GM21786 (cell line): ENCODE measurements at regions not wholly inside any gene's neighbourhood (a gene's known extent, or its start where the extent isn't known, plus 50 kb on each side); places are given as distances from the start of the nearest gene placed in this dataset.
"Not testable (repeated sequence)": the region's sequence is repeated elsewhere in the genome, so short reads cannot be mapped to it uniquely, and the experiment has no call there.

Experiments used
- ATAC-seq: cut with Tn5 transposase; IDR thresholded peaks from one replicate; pipeline ENCODE4 v1.9.1; 2021; ENCODE audit not compliant: unreplicated experiment

DNA sequence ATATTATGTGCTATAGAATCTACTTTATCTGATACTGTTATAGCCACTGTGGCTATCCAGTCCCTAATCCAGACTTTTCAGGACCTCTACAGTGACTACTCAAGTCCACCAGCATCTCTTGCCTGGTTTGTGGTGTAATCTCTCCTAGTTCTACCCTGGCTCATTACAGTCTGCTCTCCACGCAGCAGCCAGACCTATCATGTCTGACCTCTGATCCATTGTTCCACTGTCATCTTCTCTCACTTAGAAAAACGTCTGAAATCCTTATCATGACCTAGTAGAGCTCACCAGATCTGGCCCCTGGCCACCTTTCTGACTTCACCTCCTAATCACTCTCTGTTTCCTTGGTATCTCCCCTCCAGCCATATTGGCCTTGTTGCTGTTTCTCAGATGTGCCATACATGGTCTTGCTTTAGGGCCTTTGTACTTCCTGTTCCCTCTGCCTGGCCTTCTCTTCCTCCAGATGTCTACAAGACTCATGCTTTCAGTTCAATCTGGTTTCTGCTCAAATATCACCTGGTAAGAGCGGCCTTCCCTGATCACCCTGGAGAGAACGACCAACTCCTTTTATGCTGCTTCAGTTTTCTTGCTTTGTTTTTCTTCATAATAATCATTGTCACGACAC, 475.5 kb downstream of the AACS start:
- no peak for ATAC-seq

- no peak for ATAC-seq
Measured at GRCh38 chr12:125544960-125545359, 479.7 kb downstream of the AACS start.

GRCh38 chr12:125549171-125549570, 483.9 kb downstream of the AACS start:
- ATAC-seq, result no peak

DNA sequence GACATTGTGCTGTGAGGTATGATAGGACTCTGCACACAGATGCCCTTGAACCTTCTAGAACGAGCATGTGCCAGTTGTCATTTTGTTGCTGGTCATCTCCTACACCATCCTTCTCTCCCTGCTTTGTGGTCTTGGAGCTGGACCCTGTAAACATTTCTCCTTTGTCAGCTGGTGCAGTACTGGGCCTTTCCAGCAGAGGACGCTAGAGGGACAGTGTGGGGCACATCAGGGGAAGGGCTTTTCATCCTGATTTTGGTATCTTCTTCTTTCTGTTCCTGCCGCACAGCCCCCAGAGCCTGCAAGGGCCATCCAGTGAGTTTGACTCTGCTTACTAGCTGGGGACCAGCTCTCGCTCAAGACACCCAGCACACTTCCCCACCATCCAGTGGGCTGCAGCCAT, 484.6 kb downstream of the AACS start:
- no peak for ATAC-seq

GRCh38 chr12:125552295-125552694, 487.1 kb downstream of the AACS start:
- ATAC-seq, result no peak

GRCh38 chr12:125561008-125561407, 495.8 kb downstream of the AACS start:
- ATAC-seq, result not testable (repeated sequence)

DNA sequence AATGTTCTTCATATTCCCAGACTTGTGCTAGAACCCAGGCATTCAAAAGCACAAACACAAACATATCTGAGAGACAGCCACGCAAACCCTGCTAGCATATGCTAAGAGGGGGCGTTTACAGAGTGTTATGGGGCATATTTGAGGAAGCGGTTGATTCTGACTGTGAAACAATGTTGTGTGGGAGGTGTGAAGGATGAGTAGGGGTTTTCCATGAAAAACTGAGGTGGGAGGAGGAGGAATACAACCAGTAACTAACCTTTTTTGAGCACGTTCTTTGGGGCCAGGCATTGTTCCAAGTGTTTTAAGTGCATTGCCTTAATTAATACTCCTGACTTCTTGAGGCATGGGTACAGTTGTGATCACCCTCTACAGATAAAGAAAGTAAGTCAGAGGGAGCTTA, 499.5 kb downstream of the AACS start:
- no peak for ATAC-seq

DNA sequence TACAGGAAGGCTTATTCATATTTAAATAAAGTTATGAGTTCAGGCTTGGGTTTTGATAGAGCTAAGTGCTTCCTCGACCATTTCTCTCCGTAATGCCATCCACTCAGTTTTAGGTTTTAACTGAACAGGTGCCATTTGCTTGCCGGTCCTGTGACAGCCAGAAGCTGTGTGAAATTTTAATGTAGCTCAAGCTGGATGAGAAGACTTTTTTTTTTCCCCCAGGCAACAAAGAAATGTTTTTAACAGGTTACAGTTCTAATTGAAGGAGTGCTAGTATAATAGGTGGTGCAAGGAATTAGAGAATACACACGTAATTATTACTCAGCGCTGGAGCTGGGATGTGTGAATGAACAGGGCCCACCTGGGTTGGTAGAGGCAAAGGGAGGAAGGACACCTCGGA, 502.3 kb downstream of the AACS start:
- ATAC-seq, result no peak

- ATAC-seq, result no peak
Measured at GRCh38 chr12:125568306-125568705, 503.1 kb downstream of the AACS start.

- ATAC-seq, result no peak
Measured at GRCh38 chr12:125573271-125573670, 508.0 kb downstream of the AACS start.

- ATAC-seq, result no peak
Measured at GRCh38 chr12:125577334-125577733, 512.1 kb downstream of the AACS start.

DNA sequence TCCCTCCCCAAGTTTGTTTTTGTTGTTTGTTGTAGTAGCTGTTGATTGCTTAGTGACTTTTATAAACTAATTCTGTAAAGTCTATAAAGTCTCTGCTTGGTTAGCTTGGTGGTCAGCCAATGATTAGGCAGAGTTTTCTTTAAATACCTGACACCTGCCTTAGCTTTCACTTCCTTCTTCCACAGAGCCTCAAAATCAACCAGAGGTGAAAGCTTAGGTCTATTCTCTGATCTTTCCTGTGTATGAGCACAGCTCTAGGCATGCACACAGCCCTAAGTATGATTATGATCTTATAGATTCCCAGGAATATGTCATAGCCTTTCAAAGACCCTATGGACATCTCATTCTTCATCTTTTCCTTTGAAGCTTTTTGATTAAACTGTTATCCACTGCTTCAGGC, 514.7 kb downstream of the AACS start:
- no peak for ATAC-seq

GRCh38 chr12:125583071-125583470, 517.8 kb downstream of the AACS start:
- ATAC-seq, result no peak

DNA sequence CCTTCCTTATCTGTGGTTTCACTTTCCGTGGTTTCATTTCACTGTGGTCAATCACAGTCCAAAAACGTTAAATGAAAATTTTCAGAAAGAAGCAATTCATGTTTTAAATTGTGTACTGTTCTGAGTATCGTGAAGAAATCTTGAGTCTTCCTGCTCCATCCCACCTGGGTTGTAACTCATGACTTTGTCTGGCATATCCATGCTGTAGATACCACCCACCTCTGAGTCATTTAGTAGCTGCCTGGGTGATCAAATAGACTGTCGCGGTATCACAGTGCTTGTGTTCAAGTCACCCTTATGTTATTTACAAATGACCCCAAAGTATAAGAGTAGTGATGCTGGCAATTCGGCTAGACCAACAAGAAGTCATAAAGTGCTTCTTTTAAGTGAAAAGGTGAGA, 521.2 kb downstream of the AACS start:
- ATAC-seq, result no peak

DNA sequence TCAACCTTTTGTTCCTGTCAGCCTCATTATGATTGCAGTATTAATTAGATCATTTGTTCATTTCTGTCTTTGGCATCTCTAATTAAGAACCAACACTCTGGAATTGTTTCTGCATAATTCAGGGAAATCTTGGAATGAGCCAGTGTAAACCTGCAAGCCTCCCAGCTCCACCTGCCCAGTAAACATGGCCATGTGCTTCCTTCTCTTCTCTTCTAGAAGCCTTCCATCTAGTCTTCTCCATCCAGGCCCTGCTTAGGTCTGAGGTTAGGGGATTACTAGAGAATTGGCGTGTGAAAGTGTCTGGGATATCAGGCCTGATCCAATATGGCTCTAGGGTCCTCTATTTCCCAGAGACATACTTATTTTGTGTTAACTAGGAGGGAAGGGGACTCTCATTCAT, 528.0 kb downstream of the AACS start:
- no peak for ATAC-seq

- ATAC-seq, result no peak
Measured at GRCh38 chr12:125604976-125605375, 539.7 kb downstream of the AACS start.

DNA sequence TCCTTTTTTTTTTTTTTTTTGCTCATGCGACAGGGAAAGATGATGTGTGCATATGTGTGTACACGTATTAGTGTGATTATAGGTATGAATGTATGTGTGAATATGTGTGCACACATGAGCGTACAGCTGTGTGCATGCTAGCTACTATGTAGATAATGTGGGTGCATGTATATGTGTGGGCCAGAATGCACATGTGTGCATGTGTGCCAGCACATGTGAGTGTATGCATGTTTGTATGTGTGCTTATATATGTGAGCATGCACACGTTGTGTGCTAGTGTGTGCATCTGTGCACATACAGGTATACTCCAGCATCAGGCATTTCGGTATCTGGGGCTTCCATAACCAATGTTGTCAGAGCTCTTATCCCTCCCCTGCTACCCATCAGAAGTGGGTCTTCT, 541.1 kb downstream of the AACS start:
- ATAC-seq, result no peak

DNA sequence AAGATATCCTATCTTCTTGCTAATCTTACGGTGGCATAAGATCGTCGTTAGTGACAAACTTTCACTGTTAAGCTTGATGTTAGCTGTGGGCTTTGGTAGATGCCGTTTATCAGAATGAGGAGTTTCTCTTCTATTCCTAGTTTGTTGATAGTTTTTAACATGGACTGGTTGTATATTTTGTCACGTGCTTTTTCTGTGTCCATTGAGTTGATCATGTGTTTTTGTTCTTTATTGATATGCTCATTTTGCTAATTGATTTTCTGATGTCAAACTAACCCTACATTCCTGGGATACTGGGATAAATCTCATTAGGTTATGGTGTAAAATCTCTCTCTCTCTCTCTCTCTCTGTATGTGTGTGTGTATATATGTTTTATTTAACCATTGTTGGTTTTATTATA, 545.1 kb downstream of the AACS start:
- no peak for ATAC-seq

DNA sequence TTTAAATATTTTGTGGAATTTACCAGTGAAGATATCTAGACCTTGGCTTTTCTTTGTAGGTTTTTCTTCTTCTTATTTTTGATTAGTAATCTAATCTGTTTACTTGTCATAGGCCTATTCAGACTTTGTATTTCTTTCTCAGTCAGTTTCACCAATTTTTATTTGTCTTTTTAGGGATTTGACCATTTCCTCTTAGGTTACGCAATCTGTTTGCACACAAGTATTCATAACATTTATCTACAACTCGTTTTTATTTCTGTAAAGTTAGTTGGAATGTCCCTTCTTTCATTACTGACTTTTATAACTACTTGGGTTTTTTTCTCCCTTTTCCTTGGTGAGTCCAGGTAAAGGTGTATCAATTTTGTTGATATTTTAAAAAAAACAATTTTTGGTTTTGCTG, 545.7 kb downstream of the AACS start:
- ATAC-seq, result no peak

- ATAC-seq, result no peak
Measured at GRCh38 chr12:125614058-125614457, 548.8 kb downstream of the AACS start.

DNA sequence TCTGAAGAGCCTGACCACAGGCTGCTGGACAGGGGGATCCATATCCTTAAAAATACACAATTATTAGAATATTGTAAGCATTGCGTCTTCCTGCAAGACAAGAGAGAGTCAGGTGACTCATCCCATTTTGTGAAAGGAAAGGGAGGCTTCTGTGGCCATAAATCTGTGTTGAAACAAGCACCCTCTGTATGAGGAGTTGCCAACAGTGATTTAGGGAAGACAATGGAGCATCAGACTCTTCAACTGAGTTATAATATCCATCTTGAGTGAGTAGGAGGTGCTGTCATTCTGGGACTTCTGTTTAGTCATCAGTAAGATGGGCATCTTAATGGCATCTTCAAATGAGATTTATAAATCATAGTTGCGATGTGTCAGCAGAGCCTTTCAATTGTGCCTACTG, 554.5 kb downstream of the AACS start:
- no peak for ATAC-seq

DNA sequence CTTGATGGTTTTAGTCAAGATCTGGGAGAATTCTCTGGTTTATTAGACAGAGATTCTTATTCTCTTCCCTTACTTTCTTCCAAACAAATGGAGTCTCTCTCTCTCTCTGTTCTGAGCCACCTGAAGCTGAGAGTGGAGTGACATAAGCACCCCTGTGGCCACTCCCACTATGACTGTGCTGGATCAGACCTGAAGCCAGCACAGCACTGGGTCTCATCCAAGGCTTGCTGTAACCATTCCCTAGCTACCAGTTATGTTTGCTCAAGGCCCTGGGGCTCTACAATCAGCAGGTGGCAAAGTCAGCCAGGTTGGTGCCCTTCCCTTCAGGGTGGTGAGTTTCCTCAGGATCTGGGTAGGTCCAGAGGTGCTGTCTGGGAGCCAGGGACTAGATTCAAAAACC, 568.5 kb downstream of the AACS start:
- no peak for ATAC-seq

DNA sequence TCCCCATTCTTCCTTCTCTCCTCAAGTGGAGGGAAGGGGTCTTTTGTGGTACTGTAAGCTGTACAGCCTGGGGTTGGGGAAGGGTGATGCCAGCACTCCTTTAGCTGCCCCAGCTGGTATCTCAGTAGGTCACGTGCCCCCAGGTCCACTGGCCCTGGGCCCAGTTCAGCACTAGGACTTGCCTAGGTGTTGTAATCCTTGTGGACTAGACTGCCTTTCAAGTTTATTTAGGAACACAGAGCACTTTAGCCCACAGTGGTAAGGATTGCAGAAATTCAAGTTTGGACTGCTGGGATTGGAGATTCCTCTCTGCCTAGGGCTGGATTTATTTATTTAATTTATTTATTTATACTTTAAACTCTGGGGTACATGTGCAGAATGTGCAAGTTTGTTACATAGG, 569.6 kb downstream of the AACS start:
- ATAC-seq, result no peak

DNA sequence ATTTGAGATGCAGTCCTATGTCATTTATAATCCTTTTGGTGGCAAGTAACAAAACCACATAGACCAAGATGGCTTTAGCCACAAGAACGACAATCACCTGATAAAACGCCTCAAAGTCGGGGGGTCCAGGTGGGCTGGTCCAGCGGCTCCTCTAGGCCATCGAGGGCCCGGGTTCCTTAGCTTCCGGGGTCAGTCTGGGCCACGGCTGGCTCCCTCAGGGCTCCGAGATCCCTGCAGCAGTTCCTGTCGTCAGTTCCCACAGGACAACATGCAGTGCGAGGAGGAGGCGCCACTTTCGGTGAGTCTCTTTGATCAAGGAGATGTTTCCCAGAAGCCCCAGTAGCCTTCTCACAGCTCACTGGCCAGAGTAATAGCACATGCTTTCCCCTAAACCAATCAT, 574.6 kb downstream of the AACS start:
- ATAC-seq, result no peak
